Gastrocnemius medialis (tissue), 4 donors: ENCODE measurements at regions not wholly inside any gene's neighbourhood (a gene's known extent, or its start where the extent isn't known, plus 50 kb on each side); places are given as distances from the start of the nearest gene placed in this dataset.

Source experiments
- ATAC-seq, 2 donors: fragments of 150-250 bp; one replicate each; pipeline ENCODE4 v1.9.1; 2016
- DNase-seq, 2 donors: peaks; one replicate each; pipeline ENCODE4 v3.0.0-alpha.2; 2019
- H3K27ac ChIP-seq, 4 donors: fragments of 200-600 bp; sonication (generic); 1 replicate in 1 of 4; 2 replicates in 3 of 4; pipeline ENCODE4 v1.5.1; 2016 to 2018; ENCODE audit warnings: mild to moderate bottlenecking in 2 of 4, moderate library complexity in 1 of 4
- H3K27me3 ChIP-seq, 3 donors: fragments of 200-600 bp; sonication (generic) in 2 of 3; 1 replicate in 1 of 3; 2 replicates in 2 of 3; pipeline versions ENCODE4 v1.5.1 to v1.6.0; 2016 to 2019; ENCODE audit warnings: mild to moderate bottlenecking in 1 of 3, moderate library complexity in 1 of 3
- H3K36me3 ChIP-seq, 2 donors: fragments of 200-600 bp; sonication (generic) in 1 of 2; one replicate each; pipeline ENCODE4 v1.5.1; 2017 to 2018
- H3K4me1 ChIP-seq, 2 donors: fragments of 200-600 bp; sonication (generic) in 1 of 2; one replicate each; pipeline ENCODE4 v1.5.1; 2016 to 2017; ENCODE audit warnings: mild to moderate bottlenecking in 2 of 2
- H3K4me3 ChIP-seq, 4 donors: fragments of 200-600 bp; sonication (generic) in 3 of 4; 1 replicate in 1 of 4; 2 replicates in 3 of 4; pipeline ENCODE4 v1.5.1; 2016 to 2019; ENCODE audit warnings: mild to moderate bottlenecking in 2 of 4
- H3K9me3 ChIP-seq, 3 donors: fragments of 200-600 bp; sonication (generic) in 2 of 3; 1 replicate in 1 of 3; 2 replicates in 2 of 3; pipeline ENCODE4 v1.5.1; 2016 to 2019
- POLR2A ChIP-seq, 2 donors: fragments of 450-650 bp; IDR thresholded peaks; one replicate each; pipeline ENCODE4 v1.6.1; 2017; ENCODE audit warnings: antibody characterized with exemption in 2 of 2, mild to moderate bottlenecking in 2 of 2, moderate library complexity in 2 of 2
- in situ Hi-C, 4 donors: fragments of 200-750 bp; cut with MboI; loops; one replicate each; pipeline versions ENCODE4 v1.15.0 to v1.8.0; 2017; ENCODE audit warnings: low sequenced_read_pairs in 4 of 4
- intact Hi-C: fragments of 100-400 bp; cut with DNase I; formaldehyde crosslinking; loops from one replicate; pipeline ENCODE4 v1.15.1; 2023; ENCODE audit warnings: low total_unique reads
- TF ChIP-seq, protein P1 (sequence below), 5 experiments: fragments of 450-650 bp in 3 of 5; fragments of 200-600 bp in 2 of 5; sonication (generic) in 2 of 5; IDR thresholded peaks in 4 of 5; conservative IDR thresholded peaks in 1 of 5; 1 replicate in 4 of 5; 2 replicates in 1 of 5; pipeline ENCODE4 v1.5.1; 2016 to 2019; ENCODE audit warnings: antibody characterized with exemption in 5 of 5, mild to moderate bottlenecking in 3 of 5, moderate library complexity in 3 of 5

DNA sequence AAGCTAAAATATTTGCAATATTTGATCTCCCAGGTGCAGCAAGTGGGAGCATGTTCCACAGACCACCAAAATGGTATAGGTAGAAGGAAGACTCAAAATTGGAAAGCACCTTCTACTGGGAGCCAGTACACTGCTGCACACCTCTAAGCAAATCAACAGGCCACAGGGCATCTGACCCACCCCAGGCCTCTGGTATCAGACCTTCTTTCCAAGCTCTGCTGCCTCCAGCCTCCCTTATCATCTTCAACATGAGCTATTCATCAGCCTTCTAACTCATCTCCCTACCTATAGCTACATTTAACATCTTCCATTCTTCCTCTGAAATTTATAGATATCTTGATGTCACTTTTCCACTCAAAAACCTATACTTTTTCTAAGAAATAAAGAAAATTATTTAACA, 294.8 kb downstream of the ZEB2 start:
- H3K27ac ChIP-seq: no peak overlapping the region
- no peak for TF ChIP-seq POLR2A (IDR thresholded peaks at IDR 0.05)
- TF ChIP-seq, protein P1, sequence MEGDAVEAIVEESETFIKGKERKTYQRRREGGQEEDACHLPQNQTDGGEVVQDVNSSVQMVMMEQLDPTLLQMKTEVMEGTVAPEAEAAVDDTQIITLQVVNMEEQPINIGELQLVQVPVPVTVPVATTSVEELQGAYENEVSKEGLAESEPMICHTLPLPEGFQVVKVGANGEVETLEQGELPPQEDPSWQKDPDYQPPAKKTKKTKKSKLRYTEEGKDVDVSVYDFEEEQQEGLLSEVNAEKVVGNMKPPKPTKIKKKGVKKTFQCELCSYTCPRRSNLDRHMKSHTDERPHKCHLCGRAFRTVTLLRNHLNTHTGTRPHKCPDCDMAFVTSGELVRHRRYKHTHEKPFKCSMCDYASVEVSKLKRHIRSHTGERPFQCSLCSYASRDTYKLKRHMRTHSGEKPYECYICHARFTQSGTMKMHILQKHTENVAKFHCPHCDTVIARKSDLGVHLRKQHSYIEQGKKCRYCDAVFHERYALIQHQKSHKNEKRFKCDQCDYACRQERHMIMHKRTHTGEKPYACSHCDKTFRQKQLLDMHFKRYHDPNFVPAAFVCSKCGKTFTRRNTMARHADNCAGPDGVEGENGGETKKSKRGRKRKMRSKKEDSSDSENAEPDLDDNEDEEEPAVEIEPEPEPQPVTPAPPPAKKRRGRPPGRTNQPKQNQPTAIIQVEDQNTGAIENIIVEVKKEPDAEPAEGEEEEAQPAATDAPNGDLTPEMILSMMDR (IDR thresholded peaks at IDR 0.05 in 4 of 5, conservative IDR thresholded peaks at IDR 0.05 in 1 of 5): no peak
- peaks cover 0 to 9% of the 10 kb centered on the region in 2 donors for H3K4me1 ChIP-seq
- no peaks in the 10 kb centered on the region for H3K36me3 ChIP-seq
- no peak overlapping the region for H3K4me3 ChIP-seq
- intact Hi-C loops: no loop called here
- DNase-seq (no peak), ATAC-seq (no peak)
- in situ Hi-C loops: no loop called here
- H3K9me3 ChIP-seq: no peaks in the 10 kb centered on the region
- no peaks in the 10 kb centered on the region for H3K27me3 ChIP-seq

DNA sequence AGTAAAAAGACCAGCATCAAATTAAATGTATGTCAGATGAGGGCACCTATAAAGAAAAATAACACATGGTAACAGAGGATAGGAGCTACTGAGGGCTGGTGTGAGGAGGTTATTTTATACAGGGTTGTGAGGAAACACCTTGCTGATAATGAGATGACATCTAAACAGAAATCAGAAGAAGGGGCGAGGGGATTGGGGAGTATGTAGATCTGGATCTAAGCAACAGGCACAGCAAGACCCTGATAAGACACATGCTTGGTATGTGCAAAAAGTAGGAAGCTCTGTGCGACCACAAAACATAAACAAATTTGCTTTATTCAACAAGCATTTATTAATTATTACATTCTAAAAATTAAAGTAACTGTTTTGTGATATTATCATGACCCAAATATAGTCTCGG, 295.4 kb downstream of the ZEB2 start:
- Histone ChIP-seq H3K36me3 (no peaks in the 10 kb centered on the region), H3K27ac (no peak overlapping the region), H3K27me3 (no peaks in the 10 kb centered on the region), H3K4me3 (no peak overlapping the region), H3K4me1 (peaks cover 0 to 15% of the 10 kb centered on the region in 2 donors), H3K9me3 (no peaks in the 10 kb centered on the region)
- no peak for TF ChIP-seq POLR2A (IDR thresholded peaks at IDR 0.05)
- TF ChIP-seq, protein P1 (IDR thresholded peaks at IDR 0.05 in 4 of 5, conservative IDR thresholded peaks at IDR 0.05 in 1 of 5): no peak
- ATAC-seq: no peak
- DNase-seq: no peak
- intact Hi-C loops (no loop called here), in situ Hi-C loops (no loop called here)

DNA sequence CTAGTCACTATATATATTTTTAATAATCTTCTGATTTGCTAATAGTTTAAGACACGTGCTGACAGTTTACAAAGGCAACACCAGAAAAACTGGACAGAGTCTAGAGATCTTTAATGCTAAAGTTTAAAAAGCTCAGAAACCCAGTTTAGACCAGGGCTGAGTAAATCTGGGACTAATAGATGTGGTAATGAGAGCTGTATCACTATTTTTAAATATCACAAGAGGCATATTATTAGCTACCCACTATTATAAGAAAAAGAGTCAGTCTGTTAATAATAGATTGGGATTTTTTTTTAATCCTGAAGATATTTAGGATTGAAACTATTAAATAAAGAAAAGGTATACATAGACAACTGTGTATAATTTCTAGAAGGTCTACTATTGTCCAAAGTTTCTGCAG, 299.9 kb downstream of the ZEB2 start:
- intact Hi-C loops: no loop called here
- DNase-seq (no peak), ATAC-seq (no peak)
- Histone ChIP-seq H3K4me1 (peaks cover 5 to 31% of the 10 kb centered on the region in 2 donors), H3K4me3 (no peak overlapping the region), H3K27ac (no peak overlapping the region), H3K9me3 (no peaks in the 10 kb centered on the region), H3K36me3 (no peaks in the 10 kb centered on the region), H3K27me3 (no peaks in the 10 kb centered on the region)
- in situ Hi-C loops: no loop called here
- no peak for TF ChIP-seq POLR2A (IDR thresholded peaks at IDR 0.05)
- TF ChIP-seq, protein P1 (IDR thresholded peaks at IDR 0.05 in 4 of 5, conservative IDR thresholded peaks at IDR 0.05 in 1 of 5): no peak

DNA sequence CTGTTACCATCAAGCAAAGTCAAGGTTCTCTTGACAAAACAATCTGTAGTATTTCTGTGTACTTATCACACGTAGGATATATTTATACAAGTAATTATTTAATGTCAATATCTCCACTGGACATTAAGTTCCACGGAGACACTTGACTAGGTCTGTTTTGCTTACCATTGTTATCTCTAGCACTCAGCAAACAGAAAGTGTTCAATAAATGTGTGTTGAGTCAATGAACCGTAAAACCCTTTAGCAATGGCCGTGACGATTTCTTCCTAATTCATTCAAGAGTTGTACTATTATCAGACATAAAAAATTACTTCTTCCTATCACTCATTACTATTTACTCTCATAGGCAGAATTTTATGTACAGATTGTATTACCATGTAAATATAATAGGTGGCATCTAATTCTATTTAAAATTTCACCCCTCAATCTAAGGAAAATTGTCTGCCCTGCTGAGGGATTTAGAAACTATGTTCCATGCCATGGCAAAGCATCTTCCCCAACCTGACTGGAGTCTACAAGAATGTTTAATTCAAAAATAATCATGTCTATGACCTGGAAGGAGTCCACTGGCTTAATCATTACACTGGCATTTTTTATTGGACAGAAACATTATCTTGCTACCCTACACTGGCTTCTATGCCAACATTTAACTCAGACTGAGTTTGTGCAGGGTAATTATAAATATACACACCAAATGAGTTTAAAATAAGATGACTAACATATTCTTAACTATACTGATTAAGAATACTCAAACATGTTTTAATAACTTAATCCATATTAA, 301.9 kb downstream of the ZEB2 start:
- no peak for ATAC-seq
- Histone ChIP-seq H3K4me3 (no peak overlapping the region), H3K9me3 (no peaks in the 10 kb centered on the region), H3K27ac (no peak overlapping the region), H3K36me3 (no peaks in the 10 kb centered on the region), H3K4me1 (peaks cover 5 to 31% of the 10 kb centered on the region in 2 donors), H3K27me3 (no peaks in the 10 kb centered on the region)
- no peak for DNase-seq
- intact Hi-C loops: no loop called here
- TF ChIP-seq POLR2A (IDR thresholded peaks at IDR 0.05): no peak
- TF ChIP-seq, protein P1 (IDR thresholded peaks at IDR 0.05 in 4 of 5, conservative IDR thresholded peaks at IDR 0.05 in 1 of 5): no peak
- in situ Hi-C loops: no loop called here
